IMR-90 (cell line): ENCODE measurements at regions not wholly inside any gene's neighbourhood (a gene's known extent, or its start where the extent isn't known, plus 50 kb on each side); places are given as distances from the start of the nearest gene placed in this dataset.

ENCODE experiments used
- BHLHE40 ChIP-seq: fragments of 150-350 bp; IDR thresholded peaks from 2 replicates; pipeline ENCODE4 v1.6.1; 2016; ENCODE audit warnings: mild to moderate bottlenecking, low read depth, low read length
- CEBPB ChIP-seq: IDR thresholded peaks from 2 replicates; pipeline ENCODE4 v1.6.1; 2012; ENCODE audit warnings: low read depth, low read length, improper control_type of control experiment
- CHD1 ChIP-seq: IDR thresholded peaks from 2 replicates; pipeline ENCODE4 v1.6.1; 2012; ENCODE audit warnings: low read depth, low read length, improper control_type of control experiment
- MAZ ChIP-seq: IDR thresholded peaks from 2 replicates; pipeline ENCODE4 v1.6.1; 2012; ENCODE audit warnings: low read depth, mild to moderate bottlenecking, low read length, improper control_type of control experiment, moderate library complexity, borderline replicate concordance
- NFE2L2 ChIP-seq: fragments of 150-350 bp; IDR thresholded peaks from 2 replicates; pipeline ENCODE4 v1.6.1; 2016; ENCODE audit warnings: low read depth, mild to moderate bottlenecking, low read length
- POLR2A ChIP-seq: IDR thresholded peaks from 2 replicates; pipeline ENCODE4 v1.6.1; 2012; ENCODE audit warnings: mild to moderate bottlenecking, low read depth, low read length
- TF ChIP-seq, protein P1 (sequence below): fragments of 150-350 bp; IDR thresholded peaks from 2 replicates; pipeline ENCODE4 v1.6.1; 2017; ENCODE audit warnings: mild to moderate bottlenecking, antibody characterized with exemption, low read length, low read depth
- TF ChIP-seq, protein P2 (sequence below): conservative IDR thresholded peaks from 2 replicates; pipeline ENCODE4 v1.5.1; 2012; ENCODE audit warnings: mild to moderate bottlenecking, low read depth, low read length, improper control_type of control experiment

DNA sequence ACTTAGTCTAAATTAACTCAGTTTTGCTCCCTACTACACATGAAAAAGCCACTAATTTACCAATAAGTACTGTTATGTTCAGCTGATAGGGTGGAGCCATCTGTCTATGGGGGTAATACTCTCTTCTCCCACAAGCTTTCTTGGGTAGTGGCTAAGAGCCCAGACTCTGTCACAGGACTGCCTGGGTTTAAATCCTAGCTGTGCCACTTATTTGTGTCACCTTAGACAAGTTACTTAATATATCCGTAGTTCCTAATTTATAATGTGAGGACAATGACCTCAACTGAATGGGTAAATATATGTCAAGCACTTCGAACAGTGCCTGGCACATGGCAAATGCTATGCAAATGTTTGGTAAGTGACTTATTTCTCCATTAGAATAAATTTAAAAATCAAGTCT is 185.6 kb downstream of the DACT1 start:
- TF ChIP-seq CHD1 = no peak
- TF ChIP-seq, protein P1, sequence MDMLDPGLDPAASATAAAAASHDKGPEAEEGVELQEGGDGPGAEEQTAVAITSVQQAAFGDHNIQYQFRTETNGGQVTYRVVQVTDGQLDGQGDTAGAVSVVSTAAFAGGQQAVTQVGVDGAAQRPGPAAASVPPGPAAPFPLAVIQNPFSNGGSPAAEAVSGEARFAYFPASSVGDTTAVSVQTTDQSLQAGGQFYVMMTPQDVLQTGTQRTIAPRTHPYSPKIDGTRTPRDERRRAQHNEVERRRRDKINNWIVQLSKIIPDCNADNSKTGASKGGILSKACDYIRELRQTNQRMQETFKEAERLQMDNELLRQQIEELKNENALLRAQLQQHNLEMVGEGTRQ = no peak
- TF ChIP-seq BHLHE40 = no peak
- TF ChIP-seq CEBPB = no peak
- no peak for TF ChIP-seq POLR2A
- TF ChIP-seq NFE2L2 = no peak
- TF ChIP-seq, protein P2, sequence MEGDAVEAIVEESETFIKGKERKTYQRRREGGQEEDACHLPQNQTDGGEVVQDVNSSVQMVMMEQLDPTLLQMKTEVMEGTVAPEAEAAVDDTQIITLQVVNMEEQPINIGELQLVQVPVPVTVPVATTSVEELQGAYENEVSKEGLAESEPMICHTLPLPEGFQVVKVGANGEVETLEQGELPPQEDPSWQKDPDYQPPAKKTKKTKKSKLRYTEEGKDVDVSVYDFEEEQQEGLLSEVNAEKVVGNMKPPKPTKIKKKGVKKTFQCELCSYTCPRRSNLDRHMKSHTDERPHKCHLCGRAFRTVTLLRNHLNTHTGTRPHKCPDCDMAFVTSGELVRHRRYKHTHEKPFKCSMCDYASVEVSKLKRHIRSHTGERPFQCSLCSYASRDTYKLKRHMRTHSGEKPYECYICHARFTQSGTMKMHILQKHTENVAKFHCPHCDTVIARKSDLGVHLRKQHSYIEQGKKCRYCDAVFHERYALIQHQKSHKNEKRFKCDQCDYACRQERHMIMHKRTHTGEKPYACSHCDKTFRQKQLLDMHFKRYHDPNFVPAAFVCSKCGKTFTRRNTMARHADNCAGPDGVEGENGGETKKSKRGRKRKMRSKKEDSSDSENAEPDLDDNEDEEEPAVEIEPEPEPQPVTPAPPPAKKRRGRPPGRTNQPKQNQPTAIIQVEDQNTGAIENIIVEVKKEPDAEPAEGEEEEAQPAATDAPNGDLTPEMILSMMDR = no peak
- TF ChIP-seq MAZ = no peak
